GM12874 (cell line): ENCODE measurements at regions not wholly inside any gene's neighbourhood (a gene's known extent, or its start where the extent isn't known, plus 50 kb on each side); places are given as distances from the start of the nearest gene placed in this dataset.

Source experiments
- CTCF ChIP-seq: IDR thresholded peaks from 2 replicates; pipeline ENCODE4 v1.5.1; 2011; ENCODE audit warnings: low read depth, mild to moderate bottlenecking, control low read depth, low read length, moderate library complexity; ENCODE audit not compliant: insufficient read depth

- TF ChIP-seq CTCF, result no peak
Observed at GRCh38 chr3:187504435-187504834, 136.2 kb downstream of the RTP4 start.

GRCh38 chr3:187498211-187498724, 130.1 kb downstream of the RTP4 start:
- no peak for TF ChIP-seq CTCF

GRCh38 chr3:187497052-187497451, 128.9 kb downstream of the RTP4 start:
- TF ChIP-seq CTCF, result no peak

GRCh38 chr3:187491371-187491770, 123.2 kb downstream of the RTP4 start:
- no peak for TF ChIP-seq CTCF

GRCh38 chr3:187490366-187490765, 122.2 kb downstream of the RTP4 start:
- no peak for TF ChIP-seq CTCF

GRCh38 chr3:187484547-187485295, 116.5 kb downstream of the RTP4 start:
- TF ChIP-seq CTCF, result no peak

- no peak for TF ChIP-seq CTCF
Observed at GRCh38 chr3:187481426-187481825, 113.2 kb downstream of the RTP4 start.
